ENCODE measurements at regions not wholly inside any gene's neighbourhood (a gene's known extent, or its start where the extent isn't known, plus 50 kb on each side); places are given as distances from the start of the nearest gene placed in this dataset.

DNA sequence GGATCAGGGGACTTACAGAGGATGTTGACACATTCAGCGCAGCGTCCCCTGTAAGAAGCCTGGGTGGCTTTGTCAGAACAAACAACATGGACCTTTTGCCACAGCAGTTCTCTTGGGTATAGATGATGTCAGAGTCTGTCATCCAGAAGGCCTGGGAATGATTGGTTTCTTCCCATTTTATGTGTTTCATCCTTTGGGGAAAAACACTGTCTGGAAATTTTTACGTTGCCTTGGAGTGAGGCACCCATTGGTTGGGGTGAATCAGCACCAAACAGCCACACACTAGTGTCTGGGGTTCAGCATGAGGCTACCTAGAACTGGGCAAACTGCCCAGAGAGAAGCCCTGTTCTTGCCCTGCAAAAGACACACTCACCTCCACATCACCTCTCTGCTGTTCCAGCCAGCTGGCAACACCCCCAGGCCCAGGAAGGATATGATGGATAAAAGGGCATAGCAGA is 123.0 kb downstream of the FAM43A start:
- H3K27me3 ChIP-seq (replicated peaks) = peaks cover 3% of the 10 kb centered on the region
- no peak for TF ChIP-seq CTCF (IDR thresholded peaks at IDR 0.05; ENCODE audit: low read depth, low read length, missing control alignments)
- in situ Hi-C loops (cut with HindIII; ENCODE audit: low pct_ligation_motif_present, low sequenced_read_pairs) = no loop called here
- DNase-seq = peak; percentile 68
- no peak overlapping the region for H3K27ac ChIP-seq
- H3K4me3 ChIP-seq (ENCODE audit: low read depth, low read length) = no peak overlapping the region
- no peaks in the 10 kb centered on the region for H3K36me3 ChIP-seq (replicated peaks)

GRCh38 chr3:194809382-194809781 is 123.7 kb downstream of the FAM43A start:
- peaks cover 3% of the 10 kb centered on the region for H3K27me3 ChIP-seq (replicated peaks)
- TF ChIP-seq CTCF (IDR thresholded peaks at IDR 0.05; ENCODE audit: low read depth, low read length, missing control alignments) = no peak
- in situ Hi-C loops (cut with HindIII; ENCODE audit: low pct_ligation_motif_present, low sequenced_read_pairs) = no loop called here
- DNase-seq = no peak
- no peaks in the 10 kb centered on the region for H3K36me3 ChIP-seq (replicated peaks)
- no peak overlapping the region for H3K4me3 ChIP-seq (ENCODE audit: low read depth, low read length)
- H3K27ac ChIP-seq = no peak overlapping the region

DNA sequence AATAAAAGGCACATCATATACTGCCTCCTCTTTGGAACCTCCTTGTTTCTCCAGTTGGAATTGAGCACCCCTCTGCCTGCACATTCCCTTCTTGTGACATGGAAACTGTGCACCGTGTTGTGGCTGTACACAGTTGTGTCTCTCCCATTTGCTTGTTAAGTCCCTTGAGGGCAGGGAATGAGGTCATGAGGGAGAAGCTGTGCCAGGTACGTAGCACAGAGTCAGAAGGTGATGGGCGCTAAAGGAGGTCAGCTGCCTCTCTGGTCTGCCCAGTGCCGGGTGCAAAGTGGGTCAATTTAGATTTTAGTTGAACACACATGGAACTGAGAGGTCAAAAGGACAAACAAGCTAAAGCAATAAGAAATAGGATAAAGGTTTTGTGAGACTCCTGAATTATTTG is 124.4 kb downstream of the FAM43A start:
- no peaks in the 10 kb centered on the region for H3K36me3 ChIP-seq (replicated peaks)
- no peak overlapping the region for H3K27ac ChIP-seq
- in situ Hi-C loops (cut with HindIII; ENCODE audit: low pct_ligation_motif_present, low sequenced_read_pairs) = no loop called here
- TF ChIP-seq CTCF (IDR thresholded peaks at IDR 0.05; ENCODE audit: low read depth, low read length, missing control alignments) = no peak
- no peak overlapping the region for H3K4me3 ChIP-seq (ENCODE audit: low read depth, low read length)
- DNase-seq = no peak
- H3K27me3 ChIP-seq (replicated peaks) = no peaks in the 10 kb centered on the region

DNA sequence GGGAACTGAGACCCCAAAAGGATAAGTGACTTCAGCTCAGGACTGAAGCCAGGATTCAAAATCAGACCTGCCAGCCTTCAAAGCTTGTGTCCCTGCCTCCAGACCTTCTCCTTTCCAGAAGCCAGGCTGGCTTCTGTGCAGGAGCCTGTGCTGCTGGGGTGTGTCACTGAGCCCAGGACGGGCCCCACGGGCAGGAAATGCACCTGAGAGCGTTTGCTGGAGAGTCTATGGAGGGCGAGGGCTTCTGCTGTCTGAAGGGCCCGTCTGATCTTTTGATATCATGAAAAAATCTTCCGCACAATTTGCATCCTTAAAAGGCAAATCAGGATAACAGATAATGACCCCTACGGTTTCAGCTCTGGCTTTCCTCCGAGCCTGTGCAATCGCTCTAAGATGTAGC is 125.4 kb downstream of the FAM43A start:
- H3K27ac ChIP-seq = no peak overlapping the region
- TF ChIP-seq CTCF (IDR thresholded peaks at IDR 0.05; ENCODE audit: low read depth, low read length, missing control alignments) = no peak
- no peak for DNase-seq
- H3K36me3 ChIP-seq (replicated peaks) = no peaks in the 10 kb centered on the region
- in situ Hi-C loops (cut with HindIII; ENCODE audit: low pct_ligation_motif_present, low sequenced_read_pairs) = no loop called here
- H3K4me3 ChIP-seq (ENCODE audit: low read depth, low read length) = no peak overlapping the region
- no peaks in the 10 kb centered on the region for H3K27me3 ChIP-seq (replicated peaks)

DNA sequence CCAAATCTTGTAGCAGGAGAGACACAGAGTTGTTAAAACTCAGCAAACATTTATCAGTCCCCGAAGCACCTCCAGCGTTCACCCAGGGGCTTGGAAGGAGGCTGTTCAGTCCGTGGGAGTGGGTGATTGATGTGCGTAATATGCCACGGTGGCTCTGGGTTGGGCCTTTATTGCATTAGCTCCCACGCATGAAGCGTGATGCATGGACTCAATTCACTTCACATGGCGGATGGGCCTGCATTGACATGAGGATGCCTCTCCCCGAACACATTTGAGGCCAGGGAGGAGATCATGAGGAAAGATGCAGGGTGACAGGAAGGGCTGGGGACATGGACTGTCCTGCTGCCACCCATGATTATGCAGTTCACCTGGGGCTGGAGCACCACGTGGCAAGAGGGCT is 126.5 kb downstream of the FAM43A start:
- Histone ChIP-seq H3K27ac (no peak overlapping the region), H3K4me3 (ENCODE audit: low read depth, low read length) (no peak overlapping the region), H3K27me3 (replicated peaks) (no peaks in the 10 kb centered on the region), H3K36me3 (replicated peaks) (no peaks in the 10 kb centered on the region)
- in situ Hi-C loops (cut with HindIII; ENCODE audit: low pct_ligation_motif_present, low sequenced_read_pairs) = no loop called here
- TF ChIP-seq CTCF (IDR thresholded peaks at IDR 0.05; ENCODE audit: low read depth, low read length, missing control alignments) = no peak
- no peak for DNase-seq

- no peak overlapping the region for H3K27ac ChIP-seq
- TF ChIP-seq CTCF (IDR thresholded peaks at IDR 0.05; ENCODE audit: low read depth, low read length, missing control alignments) = no peak
- in situ Hi-C loops (cut with HindIII; ENCODE audit: low pct_ligation_motif_present, low sequenced_read_pairs) = no loop called here
Observed at GRCh38 chr3:194814878-194815357, 129.2 kb downstream of the FAM43A start.

More at GRCh38 chr3:194814878-194815357, 129.2 kb downstream of the FAM43A start:
- peaks cover 3% of the 10 kb centered on the region for H3K27me3 ChIP-seq (replicated peaks)
- no peak overlapping the region for H3K4me3 ChIP-seq (ENCODE audit: low read depth, low read length)
- DNase-seq = no peak
- no peaks in the 10 kb centered on the region for H3K36me3 ChIP-seq (replicated peaks)
